HG03045 (cell line): ENCODE measurements at regions not wholly inside any gene's neighbourhood (a gene's known extent, or its start where the extent isn't known, plus 50 kb on each side); places are given as distances from the start of the nearest gene placed in this dataset.
"Not testable (repeated sequence)": the region's sequence is repeated elsewhere in the genome, so short reads cannot be mapped to it uniquely, and the experiment has no call there.

Experiments used
- ATAC-seq: cut with Tn5 transposase; IDR thresholded peaks from one replicate; pipeline ENCODE4 v1.9.1; 2021; ENCODE audit warnings: mild to moderate bottlenecking, moderate library complexity; ENCODE audit not compliant: unreplicated experiment

DNA sequence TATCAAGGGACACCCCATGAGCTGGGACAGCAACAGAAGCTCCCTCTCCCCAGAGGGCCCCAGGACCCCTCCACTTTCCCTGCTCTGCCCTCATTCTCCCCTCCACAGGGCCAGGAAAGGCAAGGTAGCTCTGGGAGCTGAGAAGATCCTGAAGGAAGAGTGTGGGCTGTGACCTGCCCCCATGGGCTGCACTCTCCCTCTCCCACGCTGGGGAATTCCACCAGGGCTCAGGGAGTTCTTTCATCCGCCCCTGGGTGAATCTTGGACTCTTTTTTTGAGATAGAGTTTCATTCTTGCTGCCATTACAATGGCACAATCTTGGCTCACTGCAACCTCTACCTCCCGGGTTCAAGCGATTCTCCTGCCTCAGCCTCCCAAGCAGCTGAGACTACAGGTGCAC lies 73.8 kb downstream of the C9orf50 start:
- no peak for ATAC-seq

DNA sequence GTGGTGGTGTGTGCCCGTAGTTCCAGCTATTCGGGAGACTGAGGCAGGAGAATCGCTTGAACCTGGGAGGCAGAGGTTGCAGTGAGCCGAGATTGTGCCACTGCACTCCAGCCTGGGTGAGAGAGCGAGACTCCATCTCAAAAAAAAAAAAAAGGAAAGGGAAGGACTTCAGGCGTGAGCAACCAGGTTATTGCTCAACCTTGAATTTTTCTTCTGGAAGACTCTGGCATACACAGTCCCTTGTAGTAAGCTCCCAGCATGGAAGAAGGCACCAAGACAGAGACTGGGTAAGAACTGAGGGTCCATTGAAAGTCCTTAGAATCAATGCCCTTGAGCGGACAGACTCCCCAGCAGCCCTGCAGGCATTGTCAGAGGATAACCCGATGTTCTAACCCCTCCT lies 75.0 kb downstream of the C9orf50 start:
- not testable (repeated sequence) for ATAC-seq

DNA sequence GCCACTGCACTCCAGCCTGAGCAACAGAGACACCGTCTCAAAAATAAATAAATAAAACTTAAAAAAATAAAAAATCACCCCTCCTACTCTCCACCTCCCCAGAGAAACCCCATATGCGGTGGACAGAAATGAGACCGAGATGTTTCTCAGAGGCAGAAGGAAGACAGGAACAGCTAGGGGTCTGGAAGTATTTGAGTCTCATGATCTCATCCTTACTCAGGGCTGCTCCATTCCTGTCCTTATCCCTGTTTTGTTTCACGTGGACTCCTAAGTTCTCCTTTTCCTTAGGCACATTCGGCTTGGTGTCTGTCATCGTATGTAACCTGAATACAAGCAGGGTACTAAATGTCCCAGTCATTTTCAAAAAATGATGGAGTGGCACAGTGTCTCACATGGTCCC lies 76.1 kb downstream of the C9orf50 start:
- no peak for ATAC-seq

- ATAC-seq = no peak
Observed at GRCh38 chr9:129542741-129543140, 78.2 kb downstream of the C9orf50 start.

GRCh38 chr9:129541270-129541669 lies 79.6 kb downstream of the C9orf50 start:
- ATAC-seq = no peak

- no peak for ATAC-seq
Observed at GRCh38 chr9:129539446-129539845, 81.5 kb downstream of the C9orf50 start.

DNA sequence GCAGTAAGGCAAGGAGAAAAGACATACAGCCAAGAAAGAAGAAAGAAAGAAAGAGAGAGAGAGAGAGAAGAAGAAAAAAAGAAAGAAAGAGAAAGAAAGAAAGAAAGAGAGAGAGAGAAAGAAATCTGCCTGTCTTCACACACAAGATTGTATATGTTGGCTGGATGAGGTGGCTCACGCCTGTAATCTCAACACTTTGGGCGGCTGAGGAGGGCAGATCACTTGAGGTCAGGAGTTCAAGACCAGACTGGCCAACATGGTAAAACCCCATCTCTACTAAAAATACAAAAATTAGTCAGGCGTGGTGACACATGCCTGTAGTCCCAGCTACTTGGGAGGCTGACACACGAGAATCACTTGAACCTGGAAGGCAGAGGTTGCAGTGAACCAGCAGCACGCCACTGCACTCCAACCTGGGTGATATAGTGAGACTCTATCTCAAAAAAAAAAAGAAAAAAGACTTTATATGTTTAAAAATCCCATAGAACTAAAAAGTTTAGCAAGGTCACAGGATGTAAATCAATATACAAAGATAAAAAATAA lies 89.0 kb downstream of the C9orf50 start:
- ATAC-seq = not testable (repeated sequence)

DNA sequence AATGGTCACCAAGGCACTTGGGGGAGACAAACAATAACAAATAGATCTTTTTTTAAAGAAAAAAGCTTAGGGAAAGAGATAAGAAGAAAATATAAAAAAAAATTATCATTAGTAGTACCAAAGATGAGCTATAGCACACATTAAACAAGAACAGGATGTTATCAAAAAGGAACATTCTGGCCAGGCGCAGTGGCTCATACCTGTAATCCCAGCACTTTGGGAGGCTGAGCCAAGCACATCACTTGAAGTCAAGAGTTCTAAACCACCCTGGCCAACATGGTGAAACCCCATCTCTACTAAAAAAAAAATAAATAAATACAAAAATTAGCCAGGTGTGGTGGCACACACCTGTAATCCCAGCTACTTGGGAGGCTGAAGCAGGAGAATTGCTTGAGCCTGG lies 92.9 kb downstream of the C9orf50 start:
- not testable (repeated sequence) for ATAC-seq

- no peak for ATAC-seq
Observed at GRCh38 chr9:129525656-129526196, 95.2 kb downstream of the C9orf50 start.

DNA sequence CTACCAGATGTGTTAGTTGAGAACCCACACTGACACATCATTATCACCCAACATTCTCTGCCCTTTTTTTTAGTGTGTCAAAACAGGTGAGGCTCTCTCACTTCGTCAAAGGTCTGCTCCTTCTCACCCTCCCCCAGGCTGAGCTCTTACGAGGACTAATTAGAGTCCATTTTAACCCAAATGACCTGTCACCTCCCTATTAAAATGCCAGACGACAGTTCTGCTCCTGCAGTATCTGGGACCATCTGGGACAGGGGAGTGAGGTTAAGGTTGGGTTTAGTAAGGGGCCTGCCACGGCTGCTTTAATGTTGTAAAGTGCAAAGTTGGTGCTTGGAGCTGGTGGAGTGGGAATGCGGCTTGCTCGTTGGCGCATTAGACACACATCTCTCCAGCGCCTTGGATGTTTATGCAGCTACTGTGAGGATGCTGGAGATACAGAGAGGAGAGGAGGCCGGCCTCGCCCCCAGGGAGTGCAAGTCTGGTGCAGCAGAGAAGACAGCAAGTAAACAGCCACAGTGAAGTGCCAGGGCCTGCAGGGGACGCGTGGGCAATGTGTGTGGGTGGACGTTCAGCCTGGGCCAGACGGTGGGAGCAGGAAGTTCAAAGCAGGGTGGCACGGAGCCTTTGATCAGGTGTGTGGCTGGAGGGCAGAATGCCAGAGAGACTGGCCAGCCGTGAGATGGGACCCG lies 96.2 kb downstream of the C9orf50 start:
- no peak for ATAC-seq

DNA sequence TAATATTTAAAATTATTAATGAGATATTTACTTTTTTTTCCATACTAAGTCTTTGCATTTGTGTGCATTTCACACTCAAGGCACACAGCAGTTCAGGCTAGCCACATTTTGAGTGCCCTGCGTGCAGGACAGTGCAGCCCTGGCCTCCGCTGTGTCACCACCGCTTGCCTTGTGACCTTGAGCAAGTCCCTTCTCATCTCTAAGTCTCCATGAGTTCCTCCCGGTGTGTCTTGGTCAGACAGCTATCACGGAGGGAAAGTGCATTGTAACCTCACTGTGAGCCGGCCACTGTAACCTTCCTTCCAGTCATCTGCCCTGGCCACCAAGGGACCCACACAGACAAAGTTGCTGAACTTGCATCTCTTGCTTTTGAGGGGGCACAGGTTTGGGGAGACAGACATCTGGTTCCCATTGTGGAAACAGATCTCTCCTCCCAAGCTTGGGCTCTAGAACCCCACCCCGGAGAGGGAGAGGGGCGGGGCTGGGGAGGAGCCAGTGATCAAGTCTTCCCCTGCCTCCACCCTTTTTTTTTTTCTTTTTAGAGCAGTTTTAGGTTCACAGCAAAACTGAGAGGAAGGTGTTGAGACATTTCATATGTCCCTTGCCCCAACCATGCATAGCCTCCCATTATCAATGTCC lies 96.8 kb downstream of the C9orf50 start:
- no peak for ATAC-seq

- no peak for ATAC-seq
Observed at GRCh38 chr9:129522351-129522750, 98.5 kb downstream of the C9orf50 start.

- ATAC-seq = no peak
Observed at GRCh38 chr9:129520082-129520481, 100.8 kb downstream of the C9orf50 start.

DNA sequence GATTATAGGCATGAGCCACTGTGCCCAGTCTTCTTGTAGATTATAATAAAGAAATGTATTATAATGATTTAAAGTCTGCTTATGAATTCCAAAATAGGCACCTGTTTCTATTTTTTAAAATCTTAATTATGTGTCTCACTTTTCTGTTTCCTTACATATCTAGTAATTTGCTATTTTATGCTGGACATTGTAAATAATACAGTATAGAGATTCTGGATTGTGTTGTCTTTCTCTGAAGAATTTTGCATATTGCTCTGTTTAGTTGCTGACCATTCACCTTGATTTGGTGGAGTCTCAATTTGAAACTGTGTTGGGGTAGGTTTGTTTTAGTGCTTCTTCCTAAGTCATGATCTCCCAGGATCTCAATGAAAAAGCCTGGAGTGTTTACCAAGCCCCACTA lies 102.8 kb downstream of the C9orf50 start:
- ATAC-seq = no peak

DNA sequence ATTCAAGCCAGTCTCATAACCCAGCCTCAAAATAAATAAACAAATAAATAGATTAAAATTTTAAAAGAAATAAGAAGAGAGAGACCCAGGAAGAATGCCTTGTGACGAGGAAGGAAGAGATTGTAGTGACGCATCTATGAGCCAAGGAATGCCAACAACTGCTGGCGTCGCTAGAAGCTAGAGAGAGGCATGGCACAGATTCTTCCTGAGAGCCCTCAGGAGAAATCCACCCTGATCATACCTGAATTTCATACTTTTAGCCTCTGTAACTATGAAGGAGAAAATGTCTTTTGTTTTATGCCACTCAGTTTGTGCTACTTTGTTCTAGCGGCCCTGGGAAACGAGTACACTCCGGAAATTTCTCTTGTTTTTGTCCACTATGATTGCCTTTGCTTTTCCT lies 103.9 kb downstream of the C9orf50 start:
- ATAC-seq = no peak

DNA sequence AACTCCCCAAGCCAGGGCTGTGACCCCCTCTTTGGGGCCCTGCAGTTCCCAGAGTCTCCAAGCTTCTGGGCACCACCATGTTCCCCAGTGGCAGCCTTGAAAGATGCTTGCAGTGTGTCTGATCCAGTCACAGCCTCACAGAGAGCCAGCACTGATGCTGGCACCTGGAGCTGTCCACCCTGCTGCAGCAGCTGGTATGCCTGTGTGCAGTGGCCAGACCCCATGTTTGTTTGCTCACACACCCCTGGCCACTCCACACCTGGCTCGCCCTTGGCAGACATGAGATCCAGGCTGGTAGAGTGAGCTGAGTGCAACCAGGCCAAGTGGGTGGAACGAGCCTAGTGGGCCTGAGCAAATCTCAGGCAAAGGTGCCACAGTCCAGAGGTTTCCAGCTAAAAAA lies 106.0 kb downstream of the C9orf50 start:
- no peak for ATAC-seq

DNA sequence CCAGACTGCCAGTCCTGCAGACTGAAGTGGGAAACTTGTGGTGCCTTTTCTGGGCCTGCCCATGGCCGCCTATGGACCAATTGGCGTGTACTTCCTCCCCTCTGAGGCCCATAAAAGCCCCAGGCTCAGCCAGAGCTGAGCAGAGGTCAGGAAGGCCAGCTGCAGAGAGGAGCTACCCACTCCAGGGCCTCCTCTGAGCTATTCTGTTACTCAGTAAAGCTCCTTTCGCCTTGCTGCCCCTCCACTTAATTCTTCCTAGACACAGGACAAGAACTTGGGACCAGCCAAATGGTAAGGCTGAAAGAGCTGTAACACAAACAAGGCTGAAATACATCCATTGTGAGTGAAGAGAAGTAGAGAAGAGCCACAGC lies 106.4 kb downstream of the C9orf50 start:
- no peak for ATAC-seq

DNA sequence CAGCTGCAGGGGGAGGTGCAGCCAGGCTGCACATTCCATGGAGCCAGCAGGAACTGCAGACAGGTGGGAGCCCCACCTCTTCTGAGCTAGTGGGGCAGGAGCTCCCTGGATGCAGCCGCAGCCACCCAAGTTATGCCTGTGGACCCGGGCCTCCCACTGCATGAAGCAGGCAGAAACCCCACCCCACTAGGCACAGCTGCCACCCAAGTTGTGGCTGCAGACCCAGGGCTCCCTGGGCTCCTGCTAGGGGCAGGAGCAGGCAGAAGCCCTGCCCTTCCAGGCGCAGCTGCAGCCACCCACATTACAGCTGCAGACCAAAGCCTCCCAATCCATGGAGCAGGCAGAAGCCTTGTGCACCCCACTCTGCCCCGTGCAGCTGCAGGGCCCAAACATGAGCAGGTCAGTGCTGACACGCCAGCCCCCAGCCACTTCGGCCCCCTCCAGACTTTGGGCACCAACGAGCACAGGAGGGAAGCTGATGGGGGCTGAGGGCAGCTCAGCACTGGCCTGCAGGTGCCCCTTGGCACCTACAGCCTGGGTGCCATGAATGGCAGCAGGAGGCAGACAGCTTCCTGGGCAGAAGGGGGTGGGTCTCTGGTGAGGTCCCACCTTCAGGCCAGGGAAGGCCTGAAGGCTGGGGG lies 106.9 kb downstream of the C9orf50 start:
- no peak for ATAC-seq

- no peak for ATAC-seq
Observed at GRCh38 chr9:129513282-129513681, 107.6 kb downstream of the C9orf50 start.

GRCh38 chr9:129511285-129511900 lies 109.5 kb downstream of the C9orf50 start:
- no peak for ATAC-seq

- ATAC-seq = no peak
Observed at GRCh38 chr9:129509533-129509928, 111.4 kb downstream of the C9orf50 start.
